Posterior cingulate gyrus (tissue), 11 donors: ENCODE measurements at regions not wholly inside any gene's neighbourhood (a gene's known extent, or its start where the extent isn't known, plus 50 kb on each side); places are given as distances from the start of the nearest gene placed in this dataset.

ENCODE experiments used
- DNase-seq, 10 donors: peaks; one replicate each; pipeline versions ENCODE4 v3.0.0 to v3.0.0-alpha.2; 2020 to 2021; ENCODE audit warnings: mixed read lengths in 3 of 10
- intact Hi-C: fragments of 100-400 bp; cut with DNase I; formaldehyde crosslinking; loops from one replicate; pipeline ENCODE4 v1.15.1; 2023

- DNase-seq: no peak
- intact Hi-C loops: no loop called here
Measured at GRCh38 chr14:61140271-61140670, 140.9 kb downstream of the TMEM30B start.

- DNase-seq: no peak
- intact Hi-C loops: no loop called here
Measured at GRCh38 chr14:61139006-61139599, 142.0 kb downstream of the TMEM30B start.

- intact Hi-C loops: no loop called here
- DNase-seq: no peak
Measured at GRCh38 chr14:61132894-61133293, 148.2 kb downstream of the TMEM30B start.

GRCh38 chr14:61132336-61132735 is 148.8 kb downstream of the TMEM30B start:
- DNase-seq: no peak
- intact Hi-C loops: no loop called here

- intact Hi-C loops: no loop called here
- no peak for DNase-seq
Measured at GRCh38 chr14:61130512-61131260, 149.6 kb downstream of the SLC38A6 start.

GRCh38 chr14:61129168-61129745 is 148.2 kb downstream of the SLC38A6 start:
- no peak for DNase-seq
- intact Hi-C loops: no loop called here

- no peak for DNase-seq
- intact Hi-C loops: no loop called here
Measured at GRCh38 chr14:61128382-61129167, 147.5 kb downstream of the SLC38A6 start.

- DNase-seq: no peak
- intact Hi-C loops: no loop called here
Measured at GRCh38 chr14:61126603-61127498, 145.8 kb downstream of the SLC38A6 start.

- intact Hi-C loops: no loop called here
Measured at GRCh38 chr14:61125867-61126572, 145.0 kb downstream of the SLC38A6 start.

GRCh38 chr14:61125041-61125866 is 144.2 kb downstream of the SLC38A6 start:
- no peak for DNase-seq
- intact Hi-C loops: no loop called here

More at GRCh38 chr14:61125867-61126572, 145.0 kb downstream of the SLC38A6 start:
- peak in 1 of 10 donors; percentile 43 for DNase-seq

- no peak for DNase-seq
- intact Hi-C loops: no loop called here
Measured at GRCh38 chr14:61122862-61123261, 141.8 kb downstream of the SLC38A6 start.

- no peak for DNase-seq
Measured at GRCh38 chr14:61121355-61121787, 140.3 kb downstream of the SLC38A6 start.

GRCh38 chr14:61120576-61120975 is 139.5 kb downstream of the SLC38A6 start:
- intact Hi-C loops: no loop called here
- DNase-seq: no peak

More at GRCh38 chr14:61121355-61121787, 140.3 kb downstream of the SLC38A6 start:
- intact Hi-C loops: no loop called here

- intact Hi-C loops: no loop called here
- no peak for DNase-seq
Measured at GRCh38 chr14:61119006-61119405, 138.0 kb downstream of the SLC38A6 start.

GRCh38 chr14:61116369-61116768 is 135.3 kb downstream of the SLC38A6 start:
- intact Hi-C loops: no loop called here
- DNase-seq: no peak

- intact Hi-C loops: no loop called here
- no peak for DNase-seq
Measured at GRCh38 chr14:61113561-61114225, 132.6 kb downstream of the SLC38A6 start.

- DNase-seq: peak in 1 of 10 donors; percentile 61
- intact Hi-C loops: no loop called here
Measured at GRCh38 chr14:61112506-61112905, 131.5 kb downstream of the SLC38A6 start.

- peak in 1 of 10 donors; percentile 64 for DNase-seq
- intact Hi-C loops: no loop called here
Measured at GRCh38 chr14:61111731-61112130, 130.7 kb downstream of the SLC38A6 start.
